ENCODE measurements at regions not wholly inside any gene's neighbourhood (a gene's known extent, or its start where the extent isn't known, plus 50 kb on each side); places are given as distances from the start of the nearest gene placed in this dataset.

DNA sequence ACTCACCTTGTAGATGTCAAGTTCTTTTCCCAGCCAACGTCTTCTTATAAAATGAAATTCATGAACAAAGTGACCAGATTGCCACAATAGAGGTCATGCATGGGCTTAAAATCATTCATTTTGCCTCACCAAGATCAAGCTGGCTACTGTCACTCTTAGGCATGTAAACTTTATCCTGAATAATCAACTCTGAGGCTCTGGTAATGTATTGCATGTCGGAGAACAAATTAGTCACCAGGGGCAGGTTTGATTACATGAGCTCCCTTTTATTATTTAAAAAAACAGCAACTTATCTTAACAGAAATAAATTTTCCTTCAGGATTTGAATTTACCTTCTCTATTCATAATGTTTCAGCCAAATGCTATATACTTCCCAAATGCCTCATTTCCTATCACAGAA, 112.9 kb upstream of the SP4 start:
- no peak for TF ChIP-seq TAF1 (IDR thresholded peaks at IDR 0.05; ENCODE audit: low read depth, low read length)
- no peak for TF ChIP-seq POLR2AphosphoS5 (IDR thresholded peaks at IDR 0.05; ENCODE audit: low read depth, low read length)
- no peak for TF ChIP-seq POLR2A (IDR thresholded peaks at IDR 0.05; ENCODE audit: low read depth, low read length)

Data from GM12891 (cell line).